Stimulated activated CD8-positive, alpha-beta memory T cell treated with anti-CD3 and anti-CD28 coated beads, Interleukin-15, amount 100 ng/mL, for 24 hours (primary cell): ENCODE measurements at regions not wholly inside any gene's neighbourhood (a gene's known extent, or its start where the extent isn't known, plus 50 kb on each side); places are given as distances from the start of the nearest gene placed in this dataset.
"Not testable (repeated sequence)": the region's sequence is repeated elsewhere in the genome, so short reads cannot be mapped to it uniquely, and the experiment has no call there.

Experiments
- DNase-seq: peaks from one replicate; pipeline ENCODE4 v3.0.0-alpha.2; 2020; ENCODE audit warnings: low read depth

GRCh38 chr13:19123502-19123901 lies 58.1 kb downstream of the TUBA3C start:
- no peak for DNase-seq

- no peak for DNase-seq
These were observed 63.5 kb downstream of the TUBA3C start for GRCh38 chr13:19117913-19118739.

- DNase-seq: not testable (repeated sequence)
These were observed 72.4 kb downstream of the TUBA3C start for GRCh38 chr13:19109225-19109624.

- no peak for DNase-seq
These were observed 78.5 kb downstream of the TUBA3C start for GRCh38 chr13:19103140-19103539.

- DNase-seq: no peak
These were observed 88.3 kb downstream of the TUBA3C start for GRCh38 chr13:19093369-19093768.

- no peak for DNase-seq
These were observed 91.1 kb downstream of the TUBA3C start for GRCh38 chr13:19090495-19090894.

GRCh38 chr13:19089315-19089714 lies 92.3 kb downstream of the TUBA3C start:
- no peak for DNase-seq

- no peak for DNase-seq
These were observed 93.2 kb downstream of the TUBA3C start for GRCh38 chr13:19088416-19088815.

- no peak for DNase-seq
These were observed 95.7 kb downstream of the TUBA3C start for GRCh38 chr13:19085876-19086275.

- DNase-seq: no peak
These were observed 96.4 kb downstream of the TUBA3C start for GRCh38 chr13:19085258-19085657.

GRCh38 chr13:19083340-19083739 lies 98.3 kb downstream of the TUBA3C start:
- DNase-seq: no peak

GRCh38 chr13:19075418-19075817 lies 106.2 kb downstream of the TUBA3C start:
- no peak for DNase-seq

GRCh38 chr13:19074519-19074918 lies 107.1 kb downstream of the TUBA3C start:
- DNase-seq: no peak

- not testable (repeated sequence) for DNase-seq
These were observed 107.5 kb downstream of the TUBA3C start for GRCh38 chr13:19074106-19074505.

GRCh38 chr13:19072956-19073706 lies 108.5 kb downstream of the TUBA3C start:
- not testable (repeated sequence) for DNase-seq

- DNase-seq: no peak
These were observed 109.1 kb downstream of the TUBA3C start for GRCh38 chr13:19072543-19072942.

- DNase-seq: no peak
These were observed 110.3 kb downstream of the TUBA3C start for GRCh38 chr13:19071161-19071936.

GRCh38 chr13:19070398-19070735 lies 111.3 kb downstream of the TUBA3C start:
- DNase-seq: no peak

- no peak for DNase-seq
These were observed 111.8 kb downstream of the TUBA3C start for GRCh38 chr13:19069684-19070397.

GRCh38 chr13:19068691-19069090 lies 112.9 kb downstream of the TUBA3C start:
- no peak for DNase-seq

- no peak for DNase-seq
These were observed 113.9 kb downstream of the TUBA3C start for GRCh38 chr13:19067767-19068166.

GRCh38 chr13:19062801-19063200 lies 118.8 kb downstream of the TUBA3C start:
- DNase-seq: no peak
